ENCODE measurements at regions not wholly inside any gene's neighbourhood (a gene's known extent, or its start where the extent isn't known, plus 50 kb on each side); places are given as distances from the start of the nearest gene placed in this dataset.
"Not testable (repeated sequence)": the region's sequence is repeated elsewhere in the genome, so short reads cannot be mapped to it uniquely, and the experiment has no call there.

DNA sequence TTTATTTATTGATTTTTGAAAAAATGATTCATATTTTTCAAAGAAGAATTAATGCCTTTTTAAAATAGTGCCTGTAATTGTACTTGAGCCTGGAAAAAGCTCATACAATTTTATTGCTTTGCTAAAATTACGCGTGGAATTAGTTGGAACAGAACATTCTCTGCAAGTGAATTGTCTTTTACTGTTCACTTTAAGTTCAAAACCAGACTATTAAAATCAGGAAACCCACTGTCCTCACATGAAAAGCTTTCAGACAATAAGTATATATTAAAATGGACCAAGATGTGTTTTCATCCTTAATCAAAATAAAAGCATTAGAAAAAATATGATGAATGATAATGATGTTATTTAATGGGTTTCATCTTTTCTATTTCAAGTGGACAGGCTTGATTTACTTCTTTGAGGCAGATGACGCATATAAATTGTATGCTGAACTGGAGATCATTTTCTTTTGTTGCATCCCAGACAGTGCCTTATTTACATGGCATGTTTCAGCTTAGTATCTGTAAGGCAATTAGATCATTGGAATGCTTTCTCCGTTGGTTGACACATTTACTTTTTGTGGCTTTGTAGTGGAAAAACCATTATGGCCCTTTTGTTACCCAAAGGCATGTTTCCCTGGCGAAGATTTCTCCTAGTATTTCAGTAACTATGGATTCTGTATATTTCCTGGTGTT lies 299.0 kb upstream of the MAGEC2 start:
- POLR2A ChIA-PET: no interaction called here

DNA sequence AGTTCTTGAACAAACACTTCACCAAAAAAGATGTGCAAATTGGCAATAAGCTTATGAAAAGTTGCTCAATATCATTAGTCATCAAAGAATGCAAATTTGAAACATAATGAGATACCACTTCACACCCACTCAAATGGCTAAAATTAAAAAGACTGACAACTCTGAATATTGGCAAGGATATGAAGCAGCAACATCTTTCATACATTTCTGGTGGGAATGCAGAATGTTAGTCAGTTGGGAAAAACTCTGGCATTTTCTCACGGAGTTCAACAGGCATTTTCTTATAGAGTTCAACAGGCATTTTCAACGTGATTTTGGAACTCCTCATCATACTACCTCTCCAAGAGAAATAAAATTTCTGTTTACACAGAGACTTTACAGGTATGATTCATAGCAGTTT lies 297.4 kb upstream of the MAGEC2 start:
- ChIA-PET POLR2A (no interaction called here), CTCF (no interaction called here)

More for the DNA sequence above, 299.0 kb upstream of the MAGEC2 start:
- CTCF ChIA-PET: no interaction called here

DNA sequence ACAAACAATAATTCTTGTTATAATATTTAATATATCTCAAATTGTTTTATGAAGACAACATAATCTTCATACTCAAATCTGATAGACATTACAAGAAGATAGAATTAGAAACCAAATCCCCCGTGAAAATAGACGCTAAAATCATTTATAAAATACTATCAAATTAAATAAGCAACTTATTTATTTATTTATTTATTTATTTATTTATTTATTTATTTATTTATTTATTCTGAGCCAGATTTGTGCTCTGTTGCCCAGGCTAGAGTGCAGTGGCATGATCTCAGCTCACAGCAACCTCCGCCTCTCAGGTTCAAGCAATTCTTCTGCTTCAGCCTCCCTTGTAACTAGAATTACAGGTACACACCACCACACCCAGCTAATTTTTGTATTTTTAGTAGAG lies 294.9 kb upstream of the MAGEC2 start:
- POLR2A ChIA-PET: no interaction called here
- CTCF ChIA-PET: no interaction called here

DNA sequence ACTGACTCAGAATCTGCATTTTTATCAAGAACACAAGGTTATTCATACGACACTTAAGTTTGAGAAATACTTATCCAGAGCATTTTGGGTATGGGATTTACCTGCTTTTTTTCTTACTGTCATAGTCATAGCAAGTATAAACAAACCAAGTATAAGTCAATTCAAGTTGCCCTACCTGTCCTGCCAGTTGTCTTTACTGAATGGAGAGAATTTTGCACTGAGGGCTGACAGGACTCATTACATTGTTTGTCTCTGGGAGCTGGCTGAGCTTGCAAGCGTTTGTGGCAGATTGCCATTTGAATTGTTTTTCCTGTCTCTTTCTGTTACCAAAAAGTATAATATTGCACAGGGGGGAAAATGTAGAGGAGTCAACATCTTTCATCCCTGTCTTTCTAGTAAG lies 278.9 kb upstream of the MAGEC2 start:
- CTCF ChIA-PET: no interaction called here
- POLR2A ChIA-PET: no interaction called here

DNA sequence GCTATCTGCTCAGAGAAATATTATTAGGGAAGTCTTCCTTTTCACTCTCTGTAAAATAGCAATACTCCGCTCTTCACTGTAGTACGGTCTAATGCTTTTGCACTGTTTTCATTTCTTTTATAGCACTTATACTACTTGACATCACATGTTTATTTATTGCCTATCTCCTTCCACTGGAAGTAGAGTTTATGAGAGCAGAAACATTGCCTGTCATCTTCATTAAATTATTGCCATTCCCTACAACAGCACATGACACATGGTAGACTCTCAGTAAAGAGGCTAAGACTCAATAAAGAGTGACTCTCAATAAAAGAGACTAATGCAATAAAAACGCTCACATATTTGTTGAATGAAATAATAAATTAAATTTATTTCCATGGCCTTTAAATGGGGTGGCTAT lies 241.3 kb upstream of the MAGEC2 start:
- POLR2A ChIA-PET: no interaction called here
- CTCF ChIA-PET: no interaction called here

DNA sequence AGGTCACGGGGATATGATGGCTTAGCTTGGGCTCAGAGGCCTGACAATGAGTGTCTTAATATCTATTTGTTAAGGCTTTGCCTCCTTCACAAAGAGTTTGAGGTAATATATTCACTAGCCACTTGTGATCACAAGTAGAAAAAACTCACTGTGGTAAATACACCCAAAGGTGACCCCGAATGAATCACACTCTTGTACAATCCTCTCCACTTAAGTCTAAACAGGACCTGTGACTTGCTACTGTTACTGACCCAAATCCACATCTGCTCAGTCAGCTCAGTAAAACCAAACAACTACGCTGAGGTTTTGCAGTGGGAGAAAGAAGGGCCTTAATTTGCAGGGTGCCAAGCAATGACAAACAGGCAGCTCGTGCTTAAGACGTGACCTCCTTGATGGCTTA lies 223.8 kb upstream of the MAGEC2 start:
- ChIA-PET POLR2A (no interaction called here), CTCF (no interaction called here)

DNA sequence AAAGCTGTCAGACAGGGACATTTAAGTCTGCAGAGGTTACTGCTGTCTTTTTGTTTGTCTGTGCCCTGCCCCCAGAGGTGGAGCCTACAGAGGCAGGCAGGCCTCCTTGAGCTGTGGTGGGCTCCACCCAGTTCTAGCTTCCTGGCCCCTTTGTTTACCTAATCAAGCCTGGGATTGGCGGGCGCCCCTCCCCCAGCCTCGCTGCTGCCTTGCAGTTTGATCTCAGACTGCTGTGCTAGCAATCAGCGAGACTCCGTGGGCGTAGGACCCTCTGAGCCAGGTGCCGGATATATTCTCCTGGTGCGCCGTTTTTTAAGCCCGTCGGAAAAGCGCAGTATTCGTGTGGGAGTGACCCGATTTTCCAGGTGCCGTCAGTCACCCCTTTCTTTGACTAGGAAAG lies 185.9 kb upstream of the MAGEC2 start:
- POLR2A ChIA-PET, CTCF ChIA-PET: not testable (repeated sequence)

DNA sequence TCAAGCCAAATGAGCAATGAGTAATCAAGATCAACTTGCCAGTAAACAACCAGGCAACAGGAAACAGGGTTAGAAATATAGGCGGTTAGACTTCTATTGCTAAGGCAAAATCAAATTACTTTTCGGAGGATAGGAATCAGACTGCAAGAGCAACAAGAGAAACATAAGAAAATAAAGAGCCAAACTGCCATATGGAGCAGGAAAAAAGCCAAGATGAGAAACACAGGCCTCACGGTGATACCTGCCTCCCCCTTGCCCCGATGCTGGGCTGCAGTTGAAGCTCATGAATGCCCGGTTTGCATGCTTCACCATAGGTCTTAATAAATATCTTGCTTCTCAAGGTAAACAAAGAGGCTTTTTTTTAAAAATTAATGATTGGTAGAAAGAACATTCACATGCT lies 158.4 kb upstream of the MAGEC2 start:
- POLR2A ChIA-PET: no interaction called here
- CTCF ChIA-PET: no interaction called here

DNA sequence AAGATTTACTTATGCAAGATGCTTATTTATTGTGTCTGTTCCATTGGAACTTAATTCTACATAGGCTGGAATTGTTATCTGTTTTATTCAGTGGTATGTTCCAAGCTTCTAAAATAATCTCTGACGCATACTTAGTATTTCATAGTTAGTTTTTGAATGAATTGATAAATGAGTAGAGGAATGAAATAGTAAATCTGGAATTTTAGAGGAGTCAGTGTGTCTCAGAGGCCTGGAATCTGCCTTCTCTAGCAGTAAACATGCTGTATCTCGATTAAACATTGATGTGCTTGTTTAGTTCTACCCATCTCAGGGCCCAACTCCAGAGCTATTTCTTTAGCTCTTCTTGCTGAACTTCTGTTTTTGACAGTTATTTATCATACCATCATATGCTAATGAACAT lies 154.2 kb upstream of the MAGEC2 start:
- POLR2A ChIA-PET: no interaction called here
- CTCF ChIA-PET: no interaction called here

DNA sequence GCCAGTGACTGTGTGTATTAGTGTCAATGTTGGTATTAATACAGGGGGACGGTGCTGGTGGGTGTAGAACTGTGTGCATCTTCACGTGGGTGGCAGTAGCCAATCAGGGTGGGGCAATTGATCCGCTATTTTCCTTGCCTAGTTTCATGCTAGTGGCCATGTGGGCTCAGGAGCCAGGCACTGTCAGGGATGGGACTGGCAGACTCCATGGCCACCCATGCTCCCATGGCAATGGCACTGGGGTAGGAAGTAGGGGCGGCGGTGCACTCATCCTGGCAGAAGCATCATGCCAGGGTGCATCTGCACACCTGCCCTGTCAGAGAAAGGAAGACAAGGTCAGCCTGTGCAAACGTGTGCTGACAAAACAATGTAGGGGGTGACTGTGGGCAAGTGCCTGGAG lies 122.1 kb upstream of the MAGEC2 start:
- ChIA-PET POLR2A (no interaction called here), CTCF (no interaction called here)

DNA sequence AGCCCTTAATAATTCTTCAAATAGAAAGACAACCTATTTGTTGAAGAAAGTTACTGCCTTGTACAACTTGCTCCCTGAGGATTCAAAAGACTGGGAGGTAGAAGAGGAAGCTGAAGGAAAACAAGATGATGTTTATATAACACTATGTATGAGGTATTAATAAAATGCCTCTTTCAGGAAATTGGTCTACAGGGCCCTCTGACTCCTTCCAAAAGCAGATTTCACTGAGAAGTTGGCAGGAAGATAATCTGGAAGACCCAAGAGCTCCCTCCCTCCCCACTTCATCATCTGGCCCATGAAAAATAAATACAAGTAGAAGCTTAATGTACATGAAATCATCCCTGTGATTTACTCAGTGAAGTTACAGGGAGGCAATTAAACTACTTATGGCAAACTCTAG lies 107.5 kb upstream of the MAGEC2 start:
- CTCF ChIA-PET: no interaction called here
- POLR2A ChIA-PET: no interaction called here

DNA sequence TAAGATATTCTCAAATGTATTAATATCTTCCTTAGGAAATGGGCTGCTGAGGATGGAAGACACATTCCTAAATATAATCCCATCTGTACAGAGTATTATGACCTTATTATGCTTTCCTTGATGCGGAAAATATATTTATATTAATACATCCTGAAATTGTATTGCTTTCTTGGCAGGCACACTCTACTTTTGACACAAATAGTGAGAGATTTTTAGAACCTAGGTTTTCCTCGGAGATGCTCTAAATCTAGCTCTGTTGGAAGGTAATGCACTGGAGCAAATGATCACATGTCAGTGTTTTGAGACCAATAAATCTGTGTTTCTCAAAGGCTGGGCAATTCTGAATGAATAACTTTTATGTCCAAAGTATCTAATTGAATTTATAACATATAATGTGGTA lies 94.3 kb upstream of the MAGEC2 start:
- CTCF ChIA-PET: no interaction called here
- POLR2A ChIA-PET: no interaction called here

DNA sequence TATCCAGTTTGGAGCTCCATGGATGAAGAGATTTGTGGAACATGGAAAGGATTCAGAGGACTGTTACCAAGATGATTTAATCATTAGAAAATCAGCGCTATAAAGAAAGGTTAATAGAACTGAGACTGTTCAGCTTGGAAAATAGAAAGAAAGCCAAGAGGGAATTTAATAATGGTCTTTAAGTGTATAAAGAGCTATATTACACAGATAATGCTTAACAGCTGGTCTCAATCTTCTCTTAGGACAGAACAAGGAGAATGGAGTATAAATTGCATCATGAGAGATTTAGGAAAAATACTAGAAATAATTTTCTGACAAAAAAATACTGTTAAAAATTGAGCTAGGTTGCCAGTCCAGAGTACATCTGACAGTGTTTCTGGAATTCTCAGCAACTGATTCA lies 91.3 kb upstream of the MAGEC2 start:
- CTCF ChIA-PET: no interaction called here
- POLR2A ChIA-PET: no interaction called here

DNA sequence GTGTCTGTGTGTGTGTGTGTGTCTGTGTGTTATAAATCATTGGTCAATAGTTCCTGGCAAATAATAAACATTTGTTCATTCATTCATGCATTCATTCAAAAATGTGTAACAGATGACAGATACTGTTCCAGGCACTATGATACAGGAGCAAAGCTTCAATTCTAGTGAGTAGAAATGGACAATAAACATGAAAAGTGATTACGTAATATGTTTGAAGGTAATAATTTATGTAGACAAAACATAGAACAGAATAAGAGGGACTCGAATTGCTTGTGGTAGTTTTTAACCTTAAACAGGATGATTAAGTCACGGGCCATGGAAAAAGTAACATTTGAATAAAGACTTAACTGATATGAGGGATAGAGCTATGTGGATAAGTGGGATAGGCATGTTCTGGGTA lies 90.1 kb upstream of the MAGEC2 start:
- ChIA-PET CTCF (no interaction called here), POLR2A (no interaction called here)

DNA sequence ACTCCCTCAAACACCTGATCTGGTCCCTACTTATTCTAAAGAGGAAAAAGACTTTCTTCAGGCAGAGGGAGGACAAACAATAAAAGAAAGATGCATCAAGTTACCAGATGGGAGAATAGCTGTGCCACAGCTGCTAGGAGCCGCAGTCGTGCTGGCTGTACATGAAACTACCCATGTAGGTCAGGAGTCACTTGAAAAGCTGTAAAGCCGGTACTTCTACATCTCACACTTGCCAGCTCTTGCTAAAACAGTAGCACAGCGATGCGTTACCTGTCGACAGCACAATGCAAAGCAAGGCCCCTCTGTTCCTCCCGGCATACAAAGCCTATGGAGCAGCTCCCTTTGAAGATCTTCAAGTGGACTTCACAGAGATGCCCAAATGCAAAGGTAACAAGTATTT lies 65.1 kb upstream of the MAGEC2 start:
- CTCF ChIA-PET, POLR2A ChIA-PET: not testable (repeated sequence)

DNA sequence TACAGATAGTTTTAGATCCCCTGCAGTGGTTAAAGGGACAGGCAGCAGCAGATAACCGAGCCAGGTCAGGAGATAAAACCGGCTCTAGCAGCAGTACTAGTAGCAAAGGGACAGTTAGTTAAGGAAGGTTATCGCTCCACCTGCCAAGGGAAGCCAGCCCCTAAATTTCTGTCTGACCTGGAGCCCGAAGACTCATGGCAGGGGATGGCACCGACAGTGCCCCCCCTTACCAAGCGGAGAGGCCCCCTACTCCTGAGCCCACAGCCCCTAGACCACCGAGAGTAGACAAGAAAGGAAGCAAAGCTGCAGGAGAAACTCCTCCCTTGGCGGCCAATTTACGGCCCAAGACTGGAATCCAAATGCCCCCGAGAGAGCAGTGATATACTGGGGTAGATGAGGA lies 61.3 kb upstream of the MAGEC2 start:
- POLR2A ChIA-PET: no interaction called here
- CTCF ChIA-PET: no interaction called here

DNA sequence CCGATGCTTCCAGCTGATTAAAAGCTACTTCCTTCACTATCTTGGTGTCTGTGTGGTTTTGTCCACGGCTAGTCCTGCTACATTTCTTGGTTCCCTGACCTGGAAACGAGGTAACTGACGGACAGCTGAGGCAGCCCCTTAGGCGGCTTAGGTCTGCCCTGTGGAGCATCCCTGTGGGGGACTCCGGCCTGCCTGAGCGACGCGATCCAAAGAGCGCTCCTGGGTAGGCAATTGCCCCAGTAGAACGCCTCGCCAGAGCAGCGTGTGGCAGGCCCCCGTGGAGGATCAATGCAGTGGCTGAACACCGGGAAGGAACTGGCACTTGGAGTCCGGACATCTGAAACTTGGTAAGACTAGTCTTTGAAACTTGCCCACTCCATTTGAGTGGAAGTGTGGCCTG lies 60.5 kb upstream of the MAGEC2 start:
- CTCF ChIA-PET: not testable (repeated sequence)

DNA sequence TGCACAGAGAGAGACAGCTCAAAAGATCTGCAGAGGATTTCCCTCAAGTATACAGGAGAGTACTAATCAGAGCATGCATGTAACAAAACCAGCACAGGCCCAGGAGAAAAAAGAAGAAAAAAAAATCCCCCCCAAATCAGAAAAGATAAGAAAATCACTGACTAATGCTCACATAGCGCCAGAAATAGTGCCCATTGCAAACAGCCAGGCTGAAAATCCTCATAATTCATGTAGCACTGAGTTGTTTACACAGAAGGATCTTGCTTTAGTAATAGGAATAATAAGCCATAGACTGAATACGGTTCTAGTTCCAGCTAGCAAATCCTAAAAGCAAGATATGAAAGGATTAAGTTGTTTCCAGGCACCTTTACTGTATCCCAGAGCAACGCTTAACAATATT lies 51.8 kb upstream of the MAGEC2 start:
- POLR2A ChIA-PET: no interaction called here
- CTCF ChIA-PET: no interaction called here

More for the DNA sequence above, 60.5 kb upstream of the MAGEC2 start:
- POLR2A ChIA-PET: not testable (repeated sequence)
